Keratinocyte (primary cell): ENCODE measurements at regions not wholly inside any gene's neighbourhood (a gene's known extent, or its start where the extent isn't known, plus 50 kb on each side); places are given as distances from the start of the nearest gene placed in this dataset.

Experiments used
- DNase-seq: peaks from one replicate; pipeline ENCODE4 v3.0.0-alpha.2; 2011; ENCODE audit warnings: low read depth, missing footprints, low spot score
- FAIRE-seq: peaks from 2 replicates; lab custom pipeline; 2011; peaks lifted over from hg19 to GRCh38; lab: Jason Lieb, UNC
- H2AFZ ChIP-seq: 2 replicates; pipeline ENCODE4 v1.6.0; 2012; ENCODE audit warnings: low read length, control low read depth, inconsistent platforms; ENCODE audit not compliant: control insufficient read depth
- H3K27ac ChIP-seq: 2 replicates; pipeline ENCODE4 v1.5.1; 2011; ENCODE audit warnings: low read length; ENCODE audit not compliant: control insufficient read depth, insufficient read depth
- H3K27me3 ChIP-seq: 3 replicates; pipeline ENCODE4 v1.6.0; 2011; ENCODE audit warnings: low read length; ENCODE audit not compliant: control insufficient read depth, insufficient read depth; ENCODE audit errors: extremely low read depth
- H3K36me3 ChIP-seq, 2 experiments: 2 replicates in 1 of 2; 3 replicates in 1 of 2; pipeline ENCODE4 v1.5.1; 2011; ENCODE audit warnings: low read length in 2 of 2, mild to moderate bottlenecking in 1 of 2; ENCODE audit not compliant: control insufficient read depth in 2 of 2, insufficient read depth in 2 of 2; ENCODE audit errors: extremely low read depth in 1 of 2
- H3K4me1 ChIP-seq: 3 replicates; pipeline ENCODE4 v1.5.1; 2011; ENCODE audit warnings: low read length; ENCODE audit not compliant: control insufficient read depth, insufficient read depth; ENCODE audit errors: extremely low read depth
- H3K4me2 ChIP-seq: 3 replicates; pipeline ENCODE4 v1.6.0; 2011; ENCODE audit warnings: low read depth, low read length; ENCODE audit not compliant: control insufficient read depth, insufficient read depth; ENCODE audit errors: extremely low read depth
- H3K4me3 ChIP-seq, 3 experiments: fragments of 200-600 bp in 1 of 3; sonication (generic) in 1 of 3; 2 replicates in 2 of 3; 3 replicates in 1 of 3; pipeline ENCODE4 v1.5.1; 2011 to 2016; ENCODE audit warnings: low read length in 3 of 3, mild to moderate bottlenecking in 3 of 3, control low read depth in 2 of 3, inconsistent platforms in 1 of 3, low read depth in 1 of 3, mixed read lengths in 1 of 3, mixed run types in 1 of 3, moderate library complexity in 1 of 3; ENCODE audit not compliant: control insufficient read depth in 2 of 3, insufficient read depth in 2 of 3; ENCODE audit errors: extremely low read depth in 1 of 3
- H3K79me2 ChIP-seq: 2 replicates; pipeline ENCODE4 v1.6.0; 2012; ENCODE audit warnings: low read length; ENCODE audit not compliant: control insufficient read depth, insufficient read depth
- H3K9ac ChIP-seq: 3 replicates; pipeline ENCODE4 v1.6.0; 2011; ENCODE audit warnings: low read length; ENCODE audit not compliant: control insufficient read depth, insufficient read depth; ENCODE audit errors: extremely low read depth
- H3K9me1 ChIP-seq: 3 replicates; pipeline ENCODE4 v1.6.0; 2011; ENCODE audit warnings: low read length; ENCODE audit not compliant: control insufficient read depth, insufficient read depth; ENCODE audit errors: extremely low read depth
- H3K9me3 ChIP-seq: 2 replicates; pipeline ENCODE4 v1.5.1; 2012; ENCODE audit warnings: low read depth, low read length; ENCODE audit not compliant: control insufficient read depth
- H4K20me1 ChIP-seq: 3 replicates; pipeline ENCODE4 v1.6.0; 2011; ENCODE audit warnings: low read length; ENCODE audit not compliant: control insufficient read depth, insufficient read depth; ENCODE audit errors: extremely low read depth
- CTCF ChIP-seq, 3 experiments: IDR thresholded peaks in 1 of 3; conservative IDR thresholded peaks in 1 of 3; optimal IDR thresholded peaks in 1 of 3; 2 replicates in 2 of 3; 3 replicates in 1 of 3; pipeline versions ENCODE3 to v1.5.1; 2011; ENCODE audit warnings: low read length in 3 of 3, mild to moderate bottlenecking in 3 of 3, moderate library complexity in 2 of 3, control low read depth in 1 of 3, inconsistent platforms in 1 of 3; ENCODE audit not compliant: insufficient read depth in 2 of 3; ENCODE audit errors: extremely low read depth in 1 of 3
- EZH2 ChIP-seq: IDR thresholded peaks from one replicate; pipeline ENCODE4 v1.6.1; 2012; ENCODE audit warnings: inconsistent platforms, mild to moderate bottlenecking, low read length, moderate library complexity
- dilution Hi-C: fragments of 300-500 bp; cut with MboI; formaldehyde crosslinking; loops from one replicate; pipeline ENCODE4 v1.7.0; 2020; ENCODE audit warnings: low sequenced_read_pairs; ENCODE audit not compliant: extremely low pct_ligation_motif_present

GRCh38 chr3:65201926-65202325 is 514.1 kb upstream of the ADAMTS9 start:
- H3K9me1 ChIP-seq: no peaks in the 10 kb centered on the region
- no peak overlapping the region for H3K4me2 ChIP-seq
- no peaks in the 10 kb centered on the region for H3K9me3 ChIP-seq
- no peak for TF ChIP-seq CTCF (optimal IDR thresholded peaks at IDR 0.05 in 1 of 3, IDR thresholded peaks at IDR 0.05 in 1 of 3, conservative IDR thresholded peaks at IDR 0.05 in 1 of 3; ENCODE audit: extremely low read depth in 1 of 3, insufficient read depth in 2 of 3, low read length in 3 of 3)
- TF ChIP-seq EZH2: no peak
- dilution Hi-C loops: no loop called here
- DNase-seq: no peak
- no peak overlapping the region for H3K27ac ChIP-seq
- no peak for FAIRE-seq
- H3K36me3 ChIP-seq: no peaks in the 10 kb centered on the region
- H2AFZ ChIP-seq: no peak overlapping the region
- H3K4me1 ChIP-seq: no peaks in the 10 kb centered on the region
- no peak overlapping the region for H3K4me3 ChIP-seq
- H3K79me2 ChIP-seq: no peaks in the 10 kb centered on the region
- H3K9ac ChIP-seq: no peak overlapping the region
- H4K20me1 ChIP-seq: no peaks in the 10 kb centered on the region
- no peaks in the 10 kb centered on the region for H3K27me3 ChIP-seq

- no peak overlapping the region for H3K9ac ChIP-seq
- FAIRE-seq (no peak), DNase-seq (no peak)
- no peaks in the 10 kb centered on the region for H3K79me2 ChIP-seq
- TF ChIP-seq CTCF (optimal IDR thresholded peaks at IDR 0.05 in 1 of 3, IDR thresholded peaks at IDR 0.05 in 1 of 3, conservative IDR thresholded peaks at IDR 0.05 in 1 of 3; ENCODE audit: extremely low read depth in 1 of 3, insufficient read depth in 2 of 3, low read length in 3 of 3) (no peak), EZH2 (no peak)
- dilution Hi-C loops: no loop called here
- no peaks in the 10 kb centered on the region for H3K36me3 ChIP-seq
- no peaks in the 10 kb centered on the region for H3K4me1 ChIP-seq
- H3K4me3 ChIP-seq: no peak overlapping the region
- no peak overlapping the region for H3K4me2 ChIP-seq
- no peaks in the 10 kb centered on the region for H4K20me1 ChIP-seq
- H3K9me3 ChIP-seq: no peaks in the 10 kb centered on the region
- H3K27ac ChIP-seq: no peak overlapping the region
- H2AFZ ChIP-seq: no peak overlapping the region
- no peaks in the 10 kb centered on the region for H3K27me3 ChIP-seq
- H3K9me1 ChIP-seq: no peaks in the 10 kb centered on the region
Measured at GRCh38 chr3:65200310-65200970, 512.6 kb upstream of the ADAMTS9 start.
